AG10803 (cell line): ENCODE measurements at regions not wholly inside any gene's neighbourhood (a gene's known extent, or its start where the extent isn't known, plus 50 kb on each side); places are given as distances from the start of the nearest gene placed in this dataset.

ENCODE experiments used
- DNase-seq: peaks from one replicate; pipeline ENCODE4 v3.0.0; 2010; ENCODE audit warnings: low read depth
- H3K4me3 ChIP-seq: 2 replicates; pipeline ENCODE4 v1.5.1; 2011; ENCODE audit warnings: mild to moderate bottlenecking, low read length, control low read depth
- CTCF ChIP-seq: conservative IDR thresholded peaks from 2 replicates; pipeline ENCODE4 v1.5.1; 2011; ENCODE audit warnings: mild to moderate bottlenecking, low read length, control low read depth, inconsistent platforms

- peak; percentile 17 for DNase-seq
- no peak for TF ChIP-seq CTCF
These were observed 278.4 kb downstream of the NSG2 start for GRCh38 chr5:174323878-174324281.

GRCh38 chr5:174324680-174325079 lies 279.2 kb downstream of the NSG2 start:
- DNase-seq: no peak
- H3K4me3 ChIP-seq: no peak overlapping the region
- no peak for TF ChIP-seq CTCF

More at GRCh38 chr5:174323878-174324281, 278.4 kb downstream of the NSG2 start:
- H3K4me3 ChIP-seq: no peak overlapping the region

- no peak for DNase-seq
- TF ChIP-seq CTCF: no peak
- H3K4me3 ChIP-seq: no peak overlapping the region
These were observed 279.9 kb downstream of the NSG2 start for GRCh38 chr5:174325431-174325830.

GRCh38 chr5:174325961-174326360 lies 280.5 kb downstream of the NSG2 start:
- H3K4me3 ChIP-seq: no peak overlapping the region
- no peak for DNase-seq
- TF ChIP-seq CTCF: no peak

- DNase-seq: no peak
- TF ChIP-seq CTCF: no peak
- no peak overlapping the region for H3K4me3 ChIP-seq
These were observed 280.9 kb downstream of the NSG2 start for GRCh38 chr5:174326372-174326771.

- TF ChIP-seq CTCF: peak; percentile 72
- peak; percentile 69 for DNase-seq
These were observed 281.9 kb downstream of the NSG2 start for GRCh38 chr5:174327317-174327864.

GRCh38 chr5:174327896-174328295 lies 282.4 kb downstream of the NSG2 start:
- TF ChIP-seq CTCF: no peak
- DNase-seq: no peak
- H3K4me3 ChIP-seq: no peak overlapping the region

More at GRCh38 chr5:174327317-174327864, 281.9 kb downstream of the NSG2 start:
- H3K4me3 ChIP-seq: no peak overlapping the region
